KOPT-K1 (cell line): ENCODE measurements at regions not wholly inside any gene's neighbourhood (a gene's known extent, or its start where the extent isn't known, plus 50 kb on each side); places are given as distances from the start of the nearest gene placed in this dataset.
"Not testable (repeated sequence)": the region's sequence is repeated elsewhere in the genome, so short reads cannot be mapped to it uniquely, and the experiment has no call there.

Experiments used
- H3K27ac ChIP-seq: fragments of 200-600 bp; sonication (generic); 2 replicates; pipeline ENCODE4 v1.5.1; 2016; ENCODE audit warnings: antibody characterized with exemption, mild to moderate bottlenecking, low read depth, low read length; ENCODE audit not compliant: poor library complexity, severe bottlenecking
- H3K36me3 ChIP-seq: fragments of 200-600 bp; sonication (generic); 2 replicates; pipeline ENCODE4 v1.5.1; 2017; ENCODE audit warnings: antibody characterized with exemption, mild to moderate bottlenecking, low read length, moderate library complexity; ENCODE audit not compliant: insufficient read depth
- H3K9me3 ChIP-seq: fragments of 200-600 bp; sonication (generic); 2 replicates; pipeline ENCODE4 v1.5.1; 2017; ENCODE audit warnings: antibody characterized with exemption, low read length, mild to moderate bottlenecking; ENCODE audit not compliant: insufficient read depth, poor library complexity, severe bottlenecking

- Histone ChIP-seq H3K9me3 (peaks cover 5% of the 10 kb centered on the region), H3K36me3 (no peaks in the 10 kb centered on the region), H3K27ac (peak overlapping the region; percentile 22)
These were observed 201.3 kb downstream of the HSD17B3 start for GRCh38 chr9:96100385-96101300.

DNA sequence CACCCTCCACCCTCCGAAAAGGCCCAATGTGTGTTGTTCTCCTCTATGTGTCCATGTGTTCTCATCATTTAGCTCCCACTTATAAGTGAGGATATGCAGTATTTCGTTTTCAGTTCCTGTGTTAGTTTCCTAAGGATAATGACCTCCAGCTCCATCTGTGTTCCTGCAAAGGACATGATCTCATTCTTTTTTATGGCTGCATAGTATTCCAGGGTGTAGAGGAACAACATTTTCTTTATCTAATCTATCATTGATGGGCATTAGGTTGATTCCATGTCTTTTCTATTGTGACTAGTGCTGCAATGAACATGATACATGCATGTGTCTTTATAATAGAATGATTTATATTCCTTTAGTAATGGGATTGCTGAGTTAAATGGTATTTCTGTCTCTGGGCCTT is 211.3 kb downstream of the HSD17B3 start:
- H3K9me3 ChIP-seq, H3K27ac ChIP-seq, H3K36me3 ChIP-seq: not testable (repeated sequence)

- Histone ChIP-seq H3K36me3 (no peaks in the 10 kb centered on the region), H3K27ac (no peak overlapping the region), H3K9me3 (no peaks in the 10 kb centered on the region)
These were observed 212.4 kb downstream of the HSD17B3 start for GRCh38 chr9:96089452-96090085.

- no peaks in the 10 kb centered on the region for H3K9me3 ChIP-seq
- no peak overlapping the region for H3K27ac ChIP-seq
- no peaks in the 10 kb centered on the region for H3K36me3 ChIP-seq
These were observed 213.0 kb downstream of the ERCC6L2 start for GRCh38 chr9:96088510-96088909.

DNA sequence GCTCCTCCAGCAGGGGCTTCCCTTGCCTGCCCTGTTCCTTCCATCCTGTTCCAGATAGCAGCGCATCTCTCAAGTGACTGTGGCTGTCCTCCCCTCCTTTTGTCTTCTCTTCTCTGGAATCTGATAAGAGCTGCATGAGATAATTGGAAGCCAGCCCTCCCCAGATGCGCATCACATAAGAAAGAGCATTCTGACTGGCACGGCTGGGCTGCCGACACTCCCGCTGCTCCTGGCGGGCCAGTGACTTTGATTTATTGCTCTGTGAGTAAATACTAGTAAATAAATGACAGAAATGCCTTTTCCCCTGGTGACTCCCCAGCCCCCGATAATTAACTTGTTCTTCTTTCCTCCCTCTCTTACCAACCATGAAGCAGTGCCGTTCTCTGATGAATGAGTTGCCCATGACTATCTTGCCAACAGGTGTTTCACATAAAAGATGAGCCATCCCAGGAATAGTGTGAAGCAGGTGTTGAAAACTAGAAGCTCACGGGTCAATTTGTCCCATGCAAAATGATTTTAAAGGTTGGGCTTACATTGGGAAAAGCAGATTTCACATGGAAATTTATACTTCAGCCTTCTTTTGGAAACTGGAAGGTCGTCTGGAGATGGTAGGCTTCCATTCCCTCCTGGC is 212.3 kb downstream of the ERCC6L2 start:
- Histone ChIP-seq H3K27ac (no peak overlapping the region), H3K36me3 (no peaks in the 10 kb centered on the region), H3K9me3 (no peaks in the 10 kb centered on the region)

GRCh38 chr9:96086936-96087571 is 211.6 kb downstream of the ERCC6L2 start:
- Histone ChIP-seq H3K36me3 (no peaks in the 10 kb centered on the region), H3K27ac (no peak overlapping the region), H3K9me3 (no peaks in the 10 kb centered on the region)

DNA sequence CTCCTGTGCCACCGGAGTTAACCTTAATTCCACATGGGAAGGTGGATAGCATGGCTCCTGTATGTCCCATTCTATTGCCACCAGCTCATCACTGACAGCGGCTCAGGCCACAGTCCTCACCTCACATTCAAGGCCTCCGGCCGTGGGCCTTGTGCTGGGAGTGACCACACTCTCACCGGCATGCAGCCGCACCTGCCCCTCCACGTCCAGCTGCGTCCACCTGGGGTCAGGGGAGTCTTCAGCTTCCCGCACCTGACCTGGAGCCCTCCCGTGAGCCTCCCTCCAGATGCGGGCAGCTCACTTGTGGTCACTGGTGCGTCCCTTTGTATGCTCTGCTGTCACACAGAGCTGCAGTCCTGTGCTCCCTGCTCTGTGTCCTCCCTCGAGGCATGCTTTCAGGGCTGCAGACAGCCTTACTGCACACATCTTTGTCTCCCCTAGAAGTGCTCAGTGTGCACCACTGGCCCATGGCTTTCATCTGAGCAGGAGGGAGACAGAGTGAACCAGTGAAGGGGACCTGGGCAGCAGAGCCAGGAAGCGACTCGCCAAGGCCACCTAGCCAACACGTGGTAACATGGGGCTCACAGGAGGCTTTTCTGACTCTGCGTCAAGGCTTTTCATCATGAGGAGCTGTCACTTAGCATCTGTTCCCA is 210.1 kb downstream of the ERCC6L2 start:
- H3K36me3 ChIP-seq, result no peaks in the 10 kb centered on the region
- no peak overlapping the region for H3K27ac ChIP-seq
- H3K9me3 ChIP-seq, result no peaks in the 10 kb centered on the region

GRCh38 chr9:96084331-96084734 is 208.8 kb downstream of the ERCC6L2 start:
- Histone ChIP-seq H3K9me3 (no peaks in the 10 kb centered on the region), H3K27ac (no peak overlapping the region), H3K36me3 (no peaks in the 10 kb centered on the region)

DNA sequence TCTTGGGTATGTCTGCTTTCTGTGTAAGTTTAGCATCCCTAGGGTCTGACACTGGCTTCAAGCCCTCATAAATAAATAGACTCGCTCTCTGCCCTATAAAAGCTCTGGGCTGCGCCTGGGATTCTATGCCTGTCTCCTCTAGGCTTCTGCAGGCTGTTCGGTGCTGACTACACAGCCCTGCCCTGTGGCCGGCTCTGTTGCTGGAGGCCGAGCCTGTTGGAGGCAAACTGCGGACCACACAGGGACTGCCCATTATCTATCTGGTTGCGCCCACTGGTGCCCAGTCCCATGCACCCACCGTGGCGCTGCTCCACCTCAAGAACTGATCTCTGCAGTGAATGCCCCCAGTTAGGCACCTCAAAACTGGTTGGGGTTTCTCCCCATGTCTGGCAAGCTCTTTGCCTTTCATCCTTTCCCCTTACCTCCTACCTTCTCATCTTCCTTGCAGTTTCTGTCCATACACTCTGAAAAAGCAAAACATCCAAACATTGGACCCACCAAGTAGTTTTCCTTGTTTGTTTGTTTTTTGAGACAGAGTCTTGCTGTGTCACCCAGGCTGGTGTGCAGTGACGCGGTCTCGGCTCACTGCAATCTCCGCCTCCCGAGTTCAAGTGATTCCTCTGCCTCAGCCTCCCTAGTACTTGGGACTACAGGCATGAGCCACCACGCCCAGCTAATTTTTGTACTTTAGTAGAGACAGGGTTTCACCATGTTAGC is 207.2 kb downstream of the ERCC6L2 start:
- H3K27ac ChIP-seq, result no peak overlapping the region
- no peaks in the 10 kb centered on the region for H3K9me3 ChIP-seq
- H3K36me3 ChIP-seq, result no peaks in the 10 kb centered on the region

DNA sequence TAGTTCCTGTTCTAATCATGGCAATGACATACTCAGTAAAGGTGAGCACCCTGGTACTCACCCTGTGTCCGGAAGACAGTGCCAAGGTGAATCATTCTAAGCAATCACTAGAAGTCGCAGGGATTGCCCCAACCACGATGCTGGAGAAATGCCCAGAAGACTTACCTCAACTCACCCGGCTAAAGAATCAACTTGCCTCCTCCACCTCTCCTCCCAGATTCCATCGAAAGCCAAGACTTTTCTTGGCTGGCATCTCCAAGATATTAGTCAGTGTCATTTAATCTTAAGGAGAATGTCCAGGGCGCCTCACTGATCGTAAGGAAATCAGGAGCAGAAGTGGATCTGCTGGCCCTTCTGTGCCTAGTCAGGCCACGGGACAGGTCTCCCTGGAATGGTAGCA is 204.9 kb downstream of the ERCC6L2 start:
- Histone ChIP-seq H3K27ac (no peak overlapping the region), H3K36me3 (no peaks in the 10 kb centered on the region), H3K9me3 (no peaks in the 10 kb centered on the region)

DNA sequence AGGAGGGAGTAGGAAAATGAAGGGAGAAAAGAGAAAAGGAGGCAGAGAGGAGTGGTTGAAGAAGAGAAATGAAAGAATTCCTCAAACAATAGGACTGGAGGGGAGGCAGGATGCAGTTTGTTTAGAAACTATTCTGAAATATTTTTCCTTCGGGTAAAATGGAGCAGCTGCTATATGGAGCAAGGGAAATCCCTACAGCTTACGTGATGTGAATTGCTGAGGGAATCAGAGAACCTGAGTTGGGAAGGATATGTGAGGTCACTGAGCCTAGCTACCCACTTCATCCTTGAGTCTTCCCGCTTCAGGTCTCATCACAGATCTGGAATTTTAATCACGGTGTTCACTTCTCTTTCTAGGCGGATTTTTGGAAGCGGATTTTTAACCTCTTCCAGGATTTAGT is 204.3 kb downstream of the ERCC6L2 start:
- H3K27ac ChIP-seq, result no peak overlapping the region
- no peaks in the 10 kb centered on the region for H3K9me3 ChIP-seq
- H3K36me3 ChIP-seq, result no peaks in the 10 kb centered on the region

GRCh38 chr9:96078897-96079490 is 203.5 kb downstream of the ERCC6L2 start:
- Histone ChIP-seq H3K27ac (no peak overlapping the region), H3K36me3 (no peaks in the 10 kb centered on the region), H3K9me3 (no peaks in the 10 kb centered on the region)

DNA sequence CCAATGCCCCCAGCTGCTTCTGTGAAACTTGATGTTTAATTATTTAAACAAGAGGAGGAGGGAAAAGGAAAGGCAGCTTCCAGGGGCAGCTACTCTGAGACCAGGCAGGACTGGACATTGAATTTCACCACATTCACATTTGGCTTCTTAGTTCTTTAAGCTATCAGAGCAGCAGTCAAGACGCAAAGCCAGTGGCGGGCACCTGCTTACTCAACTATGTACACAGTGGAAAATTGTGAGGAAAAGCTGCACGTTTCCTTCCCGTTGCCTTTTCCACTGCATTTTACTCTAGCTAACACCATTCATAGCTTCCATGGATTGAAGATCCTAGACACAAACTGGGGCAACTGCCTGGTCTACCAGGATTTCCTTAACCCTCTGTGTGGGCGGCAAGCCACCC is 200.3 kb downstream of the ERCC6L2 start:
- Histone ChIP-seq H3K36me3 (no peaks in the 10 kb centered on the region), H3K27ac (no peak overlapping the region), H3K9me3 (no peaks in the 10 kb centered on the region)

DNA sequence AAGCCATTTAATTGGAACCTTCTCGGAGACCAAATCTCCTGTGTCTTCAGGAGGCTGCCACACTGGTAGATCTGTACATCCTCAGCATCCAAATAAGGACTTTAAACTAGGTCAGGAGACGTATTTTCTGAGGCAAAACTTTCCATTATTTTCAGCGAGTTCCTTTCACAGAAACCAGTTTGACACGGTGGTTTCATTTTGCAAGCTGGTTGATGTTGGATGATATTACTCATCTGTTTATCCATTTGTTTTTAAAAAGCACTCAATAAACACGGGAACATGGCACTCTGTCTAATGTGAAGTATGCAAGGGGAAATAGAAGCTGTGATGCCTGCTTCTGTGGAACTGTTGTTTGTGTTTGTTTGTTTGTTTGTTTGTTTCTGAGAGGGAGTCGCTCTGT is 199.6 kb downstream of the ERCC6L2 start:
- H3K36me3 ChIP-seq, result no peaks in the 10 kb centered on the region
- no peaks in the 10 kb centered on the region for H3K9me3 ChIP-seq
- H3K27ac ChIP-seq, result no peak overlapping the region
